ENCODE measurements at regions not wholly inside any gene's neighbourhood (a gene's known extent, or its start where the extent isn't known, plus 50 kb on each side); places are given as distances from the start of the nearest gene placed in this dataset.

DNA sequence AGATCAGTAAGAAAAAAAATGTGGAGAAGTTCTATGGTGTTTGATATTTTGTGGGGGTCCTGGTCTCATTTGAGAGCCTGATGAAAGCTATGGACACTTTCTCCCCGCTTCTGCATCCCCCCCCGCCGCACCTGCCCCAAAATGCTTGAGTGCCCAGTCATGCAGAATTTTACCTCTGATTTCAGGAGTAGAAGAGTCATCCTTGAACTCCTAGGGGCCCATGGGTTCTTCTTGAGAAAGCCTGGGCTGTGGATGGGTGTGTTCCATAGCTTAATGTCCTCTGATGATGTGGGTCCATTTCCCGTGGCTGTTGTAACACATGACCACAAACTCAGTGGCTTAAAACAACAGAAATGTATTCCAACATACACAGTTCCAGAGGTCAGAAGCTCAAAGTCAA, 248.8 kb upstream of the PWP1 start:
- intact Hi-C loops (cut with micrococcal nuclease) = no loop called here
- TF ChIP-seq EHMT2 (IDR thresholded peaks at IDR 0.05) = no peak
- TF ChIP-seq, protein P1, sequence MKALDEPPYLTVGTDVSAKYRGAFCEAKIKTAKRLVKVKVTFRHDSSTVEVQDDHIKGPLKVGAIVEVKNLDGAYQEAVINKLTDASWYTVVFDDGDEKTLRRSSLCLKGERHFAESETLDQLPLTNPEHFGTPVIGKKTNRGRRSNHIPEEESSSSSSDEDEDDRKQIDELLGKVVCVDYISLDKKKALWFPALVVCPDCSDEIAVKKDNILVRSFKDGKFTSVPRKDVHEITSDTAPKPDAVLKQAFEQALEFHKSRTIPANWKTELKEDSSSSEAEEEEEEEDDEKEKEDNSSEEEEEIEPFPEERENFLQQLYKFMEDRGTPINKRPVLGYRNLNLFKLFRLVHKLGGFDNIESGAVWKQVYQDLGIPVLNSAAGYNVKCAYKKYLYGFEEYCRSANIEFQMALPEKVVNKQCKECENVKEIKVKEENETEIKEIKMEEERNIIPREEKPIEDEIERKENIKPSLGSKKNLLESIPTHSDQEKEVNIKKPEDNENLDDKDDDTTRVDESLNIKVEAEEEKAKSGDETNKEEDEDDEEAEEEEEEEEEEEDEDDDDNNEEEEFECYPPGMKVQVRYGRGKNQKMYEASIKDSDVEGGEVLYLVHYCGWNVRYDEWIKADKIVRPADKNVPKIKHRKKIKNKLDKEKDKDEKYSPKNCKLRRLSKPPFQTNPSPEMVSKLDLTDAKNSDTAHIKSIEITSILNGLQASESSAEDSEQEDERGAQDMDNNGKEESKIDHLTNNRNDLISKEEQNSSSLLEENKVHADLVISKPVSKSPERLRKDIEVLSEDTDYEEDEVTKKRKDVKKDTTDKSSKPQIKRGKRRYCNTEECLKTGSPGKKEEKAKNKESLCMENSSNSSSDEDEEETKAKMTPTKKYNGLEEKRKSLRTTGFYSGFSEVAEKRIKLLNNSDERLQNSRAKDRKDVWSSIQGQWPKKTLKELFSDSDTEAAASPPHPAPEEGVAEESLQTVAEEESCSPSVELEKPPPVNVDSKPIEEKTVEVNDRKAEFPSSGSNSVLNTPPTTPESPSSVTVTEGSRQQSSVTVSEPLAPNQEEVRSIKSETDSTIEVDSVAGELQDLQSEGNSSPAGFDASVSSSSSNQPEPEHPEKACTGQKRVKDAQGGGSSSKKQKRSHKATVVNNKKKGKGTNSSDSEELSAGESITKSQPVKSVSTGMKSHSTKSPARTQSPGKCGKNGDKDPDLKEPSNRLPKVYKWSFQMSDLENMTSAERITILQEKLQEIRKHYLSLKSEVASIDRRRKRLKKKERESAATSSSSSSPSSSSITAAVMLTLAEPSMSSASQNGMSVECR (CRISPR knock-in tag; IDR thresholded peaks at IDR 0.05) = no peak
- TF ChIP-seq ZNF197 (CRISPR knock-in tag; IDR thresholded peaks at IDR 0.05; ENCODE audit: low read depth) = no peak
- TF ChIP-seq XRCC5 (IDR thresholded peaks at IDR 0.05; ENCODE audit: low read depth, low read length) = no peak
- no peak for TF ChIP-seq CEBPG (CRISPR knock-in tag; IDR thresholded peaks at IDR 0.05)
- TF ChIP-seq CEBPG (tag; conservative IDR thresholded peaks at IDR 0.05 in 1 of 2, IDR thresholded peaks at IDR 0.05 in 1 of 2) = no peak
- TF ChIP-seq, protein P2, sequence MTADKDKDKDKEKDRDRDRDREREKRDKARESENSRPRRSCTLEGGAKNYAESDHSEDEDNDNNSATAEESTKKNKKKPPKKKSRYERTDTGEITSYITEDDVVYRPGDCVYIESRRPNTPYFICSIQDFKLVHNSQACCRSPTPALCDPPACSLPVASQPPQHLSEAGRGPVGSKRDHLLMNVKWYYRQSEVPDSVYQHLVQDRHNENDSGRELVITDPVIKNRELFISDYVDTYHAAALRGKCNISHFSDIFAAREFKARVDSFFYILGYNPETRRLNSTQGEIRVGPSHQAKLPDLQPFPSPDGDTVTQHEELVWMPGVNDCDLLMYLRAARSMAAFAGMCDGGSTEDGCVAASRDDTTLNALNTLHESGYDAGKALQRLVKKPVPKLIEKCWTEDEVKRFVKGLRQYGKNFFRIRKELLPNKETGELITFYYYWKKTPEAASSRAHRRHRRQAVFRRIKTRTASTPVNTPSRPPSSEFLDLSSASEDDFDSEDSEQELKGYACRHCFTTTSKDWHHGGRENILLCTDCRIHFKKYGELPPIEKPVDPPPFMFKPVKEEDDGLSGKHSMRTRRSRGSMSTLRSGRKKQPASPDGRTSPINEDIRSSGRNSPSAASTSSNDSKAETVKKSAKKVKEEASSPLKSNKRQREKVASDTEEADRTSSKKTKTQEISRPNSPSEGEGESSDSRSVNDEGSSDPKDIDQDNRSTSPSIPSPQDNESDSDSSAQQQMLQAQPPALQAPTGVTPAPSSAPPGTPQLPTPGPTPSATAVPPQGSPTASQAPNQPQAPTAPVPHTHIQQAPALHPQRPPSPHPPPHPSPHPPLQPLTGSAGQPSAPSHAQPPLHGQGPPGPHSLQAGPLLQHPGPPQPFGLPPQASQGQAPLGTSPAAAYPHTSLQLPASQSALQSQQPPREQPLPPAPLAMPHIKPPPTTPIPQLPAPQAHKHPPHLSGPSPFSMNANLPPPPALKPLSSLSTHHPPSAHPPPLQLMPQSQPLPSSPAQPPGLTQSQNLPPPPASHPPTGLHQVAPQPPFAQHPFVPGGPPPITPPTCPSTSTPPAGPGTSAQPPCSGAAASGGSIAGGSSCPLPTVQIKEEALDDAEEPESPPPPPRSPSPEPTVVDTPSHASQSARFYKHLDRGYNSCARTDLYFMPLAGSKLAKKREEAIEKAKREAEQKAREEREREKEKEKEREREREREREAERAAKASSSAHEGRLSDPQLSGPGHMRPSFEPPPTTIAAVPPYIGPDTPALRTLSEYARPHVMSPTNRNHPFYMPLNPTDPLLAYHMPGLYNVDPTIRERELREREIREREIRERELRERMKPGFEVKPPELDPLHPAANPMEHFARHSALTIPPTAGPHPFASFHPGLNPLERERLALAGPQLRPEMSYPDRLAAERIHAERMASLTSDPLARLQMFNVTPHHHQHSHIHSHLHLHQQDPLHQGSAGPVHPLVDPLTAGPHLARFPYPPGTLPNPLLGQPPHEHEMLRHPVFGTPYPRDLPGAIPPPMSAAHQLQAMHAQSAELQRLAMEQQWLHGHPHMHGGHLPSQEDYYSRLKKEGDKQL (CRISPR knock-in tag; IDR thresholded peaks at IDR 0.05; ENCODE audit: borderline replicate concordance) = no peak
- TF ChIP-seq BCOR (IDR thresholded peaks at IDR 0.05) = no peak
- no peak for TF ChIP-seq ADNP (tag; IDR thresholded peaks at IDR 0.05)
- POLR2A ChIA-PET = no interaction called here

More for the DNA sequence above, 248.8 kb upstream of the PWP1 start:
- Histone ChIP-seq H3K4me3 (no peak overlapping the region), H3K4me1 (replicated peaks in 1 of 2; ENCODE audit: control insufficient read depth in 2 of 2, insufficient read depth in 2 of 2, low read length in 2 of 2) (no peaks in the 10 kb centered on the region), H2AFZ (ENCODE audit: low read depth, low read length) (no peak overlapping the region), H3K36me3 (ENCODE audit: control insufficient read depth, insufficient read depth, low read length) (no peaks in the 10 kb centered on the region), H4K20me1 (replicated peaks; ENCODE audit: control insufficient read depth, insufficient read depth, low read length) (no peaks in the 10 kb centered on the region), H3K4me2 (ENCODE audit: insufficient read depth, low read length) (no peak overlapping the region), H3K27ac (ENCODE audit: extremely low read depth, low read depth, low read length) (no peak overlapping the region), H3K9me3 (replicated peaks; ENCODE audit: control insufficient read depth, insufficient read depth, low read depth, low read length) (no peaks in the 10 kb centered on the region), H3K79me2 (ENCODE audit: control insufficient read depth, insufficient read depth, low read length) (no peaks in the 10 kb centered on the region), H3K27me3 (ENCODE audit: control insufficient read depth in 2 of 2, insufficient read depth in 2 of 2, low read length in 2 of 2) (peaks cover 6 to 36% of the 10 kb centered on the region in 2 experiments; a peak in 4 of 5 replicates), H3K9ac (ENCODE audit: insufficient read depth in 1 of 2, low read depth in 2 of 2, low read length in 2 of 2) (no peak overlapping the region), H3K9me1 (ENCODE audit: control insufficient read depth, insufficient read depth, low read length) (no peaks in the 10 kb centered on the region)
- 0% methylated on average over 2 of the region's 4 CpGs for WGBS (ENCODE audit: insufficient coverage, low coverage, missing lambda C conversion rate)
- FAIRE-seq = no peak
- in situ Hi-C loops (cut with MboI) = no loop called here
- no TSS peak for BruUV-seq (replicated peaks)
- DNase-seq (ENCODE audit: extremely low read depth in 1 of 4, low spot score in 3 of 4) = no peak
- CTCF ChIA-PET (ENCODE audit: low intra/inter-chr PET ratio) = no interaction called here
- no peak for ATAC-seq
